SK-N-SH treated with all-trans-retinoic acid at 6 μM for 48 hours (cell line): ENCODE measurements at regions not wholly inside any gene's neighbourhood (a gene's known extent, or its start where the extent isn't known, plus 50 kb on each side); places are given as distances from the start of the nearest gene placed in this dataset.

ENCODE experiments used
- ATAC-seq: fragments of 200-7000 bp; cut with Tn5 transposase; 3 replicates; pipeline ENCODE4 v1.9.1; 2020; ENCODE audit warnings: mild to moderate bottlenecking, moderate library complexity
- ARNTL ChIP-seq: fragments of 450-650 bp; formaldehyde crosslinking; IDR thresholded peaks from 2 replicates; pipeline ENCODE4 v1.5.0; 2020; ENCODE audit warnings: low read depth, mild to moderate bottlenecking, moderate library complexity, borderline replicate concordance
- CSDC2 ChIP-seq: fragments of 250-450 bp; sonication (Bioruptor Pico); IDR thresholded peaks from 2 replicates; pipeline ENCODE4 v1.5.0; 2020; ENCODE audit warnings: mild to moderate bottlenecking, moderate library complexity
- CSRNP3 ChIP-seq: fragments of 250-450 bp; sonication (Bioruptor Pico); IDR thresholded peaks from 2 replicates; pipeline ENCODE4 v1.5.1; 2021; ENCODE audit warnings: mild to moderate bottlenecking, moderate library complexity
- ESRRG ChIP-seq: fragments of 250-450 bp; sonication (Bioruptor Pico); IDR thresholded peaks from 2 replicates; pipeline ENCODE4 v1.6.1; 2021; ENCODE audit warnings: mild to moderate bottlenecking
- GLIS3 ChIP-seq: fragments of 250-450 bp; sonication (Bioruptor Pico); IDR thresholded peaks from 2 replicates; pipeline ENCODE4 v1.5.0; 2020; ENCODE audit warnings: mild to moderate bottlenecking, moderate library complexity
- ISL1 ChIP-seq: fragments of 250-450 bp; sonication (Bioruptor Pico); IDR thresholded peaks from 2 replicates; pipeline ENCODE4 v2.1.2; 2022; ENCODE audit warnings: mild to moderate bottlenecking, moderate library complexity
- OSR1 ChIP-seq: fragments of 250-450 bp; sonication (Bioruptor Pico); IDR thresholded peaks from 2 replicates; pipeline ENCODE4 v1.8.0; 2022; ENCODE audit warnings: moderate library complexity, mild to moderate bottlenecking, inconsistent platforms
- PATZ1 ChIP-seq: fragments of 250-450 bp; sonication (Bioruptor Pico); IDR thresholded peaks from 2 replicates; pipeline ENCODE4 v1.8.0; 2020; ENCODE audit warnings: mild to moderate bottlenecking, moderate library complexity, borderline replicate concordance
- RARB ChIP-seq: fragments of 250-450 bp; sonication (Bioruptor Pico); IDR thresholded peaks from 2 replicates; pipeline ENCODE4 v1.8.0; 2021; ENCODE audit warnings: mild to moderate bottlenecking, moderate library complexity
- SNAI2 ChIP-seq: fragments of 250-450 bp; sonication (Bioruptor Pico); IDR thresholded peaks from 2 replicates; pipeline ENCODE4 v1.5.0; 2020; ENCODE audit warnings: mild to moderate bottlenecking, moderate library complexity
- TCF4 ChIP-seq: fragments of 250-450 bp; sonication (Bioruptor Pico); IDR thresholded peaks from 2 replicates; pipeline ENCODE4 v1.8.0; 2021; ENCODE audit warnings: mild to moderate bottlenecking, moderate library complexity, borderline replicate concordance
- TOX ChIP-seq: fragments of 250-450 bp; sonication (Bioruptor Pico); IDR thresholded peaks from 2 replicates; pipeline ENCODE4 v1.8.0; 2021; ENCODE audit warnings: mild to moderate bottlenecking, moderate library complexity, borderline replicate concordance
- TSHZ2 ChIP-seq: fragments of 250-450 bp; sonication (Bioruptor Pico); IDR thresholded peaks from 2 replicates; pipeline ENCODE4 v1.5.0; 2020; ENCODE audit warnings: mild to moderate bottlenecking, moderate library complexity
- ZC3H10 ChIP-seq: fragments of 250-450 bp; sonication (Bioruptor Pico); IDR thresholded peaks from 2 replicates; pipeline ENCODE4 v1.5.1; 2021; ENCODE audit warnings: mild to moderate bottlenecking, moderate library complexity
- ZFP3 ChIP-seq: fragments of 250-450 bp; sonication (Bioruptor Pico); IDR thresholded peaks from 2 replicates; pipeline ENCODE4 v1.5.0; 2020; ENCODE audit warnings: mild to moderate bottlenecking, moderate library complexity
- ZFP30 ChIP-seq: fragments of 450-650 bp; formaldehyde crosslinking; IDR thresholded peaks from 2 replicates; pipeline ENCODE4 v1.5.0; 2022; ENCODE audit warnings: mild to moderate bottlenecking, moderate library complexity
- ZNF565 ChIP-seq: fragments of 450-650 bp; formaldehyde crosslinking; conservative IDR thresholded peaks from 2 replicates; pipeline ENCODE4 v1.5.0; 2020; ENCODE audit warnings: low read depth, mild to moderate bottlenecking, moderate library complexity
- ZNF70 ChIP-seq: fragments of 450-650 bp; formaldehyde crosslinking; IDR thresholded peaks from 2 replicates; pipeline ENCODE4 v1.5.0; 2020; ENCODE audit warnings: mild to moderate bottlenecking, moderate library complexity

- no peak for TF ChIP-seq TSHZ2 (CRISPR knock-in tag)
These were observed 276.1 kb downstream of the BCOR start (continued) for GRCh38 chrX:39821709-39822095.

- no peak for TF ChIP-seq PATZ1 (CRISPR knock-in tag)
- TF ChIP-seq ESRRG (CRISPR knock-in tag): no peak
- TF ChIP-seq ISL1 (CRISPR knock-in tag): no peak
- TF ChIP-seq ZFP30: no peak
- no peak for TF ChIP-seq ZC3H10 (CRISPR knock-in tag)
- no peak for TF ChIP-seq ZFP3 (CRISPR knock-in tag)
- TF ChIP-seq TOX (CRISPR knock-in tag): no peak
- no peak for TF ChIP-seq TCF4
- TF ChIP-seq CSRNP3: no peak
- no peak for ATAC-seq
These were observed 275.5 kb downstream of the BCOR start for GRCh38 chrX:39822133-39822748.

GRCh38 chrX:39823424-39823823 lies 274.3 kb downstream of the BCOR start:
- ATAC-seq: no peak
- TF ChIP-seq TOX (CRISPR knock-in tag) (no peak), ZNF565 (CRISPR knock-in tag) (peak; percentile 79; the same call in 1 of the 2 replicates)

GRCh38 chrX:39823854-39824253 lies 273.9 kb downstream of the BCOR start:
- no peak for ATAC-seq
- TF ChIP-seq ARNTL (CRISPR knock-in tag) (no peak), RARB (CRISPR knock-in tag) (no peak), ZNF565 (CRISPR knock-in tag) (no peak), ZNF70 (no peak), SNAI2 (CRISPR knock-in tag) (no peak), TOX (CRISPR knock-in tag) (no peak)

GRCh38 chrX:39826813-39827543 lies 270.8 kb downstream of the BCOR start:
- no peak for TF ChIP-seq ARNTL (CRISPR knock-in tag)
- TF ChIP-seq CSRNP3: no peak
- TF ChIP-seq CSDC2 (CRISPR knock-in tag): no peak
- TF ChIP-seq ZNF70: no peak
- TF ChIP-seq ISL1 (CRISPR knock-in tag): no peak
- no peak for TF ChIP-seq SNAI2 (CRISPR knock-in tag)
- no peak for TF ChIP-seq GLIS3 (CRISPR knock-in tag)
- TF ChIP-seq OSR1: no peak
- ATAC-seq: no peak
